MM.1S (cell line): ENCODE measurements at regions not wholly inside any gene's neighbourhood (a gene's known extent, or its start where the extent isn't known, plus 50 kb on each side); places are given as distances from the start of the nearest gene placed in this dataset.

Experiments used
- EZH2 ChIP-seq: fragments of 300-600 bp; sonication (generic); optimal IDR thresholded peaks from 2 replicates; pipeline ENCODE3; 2017; ENCODE audit warnings: low read depth, mild to moderate bottlenecking, antibody characterized with exemption, low read length, mixed read lengths
- TF ChIP-seq, protein P1 (sequence below): fragments of 300-600 bp; sonication (generic); IDR thresholded peaks from 2 replicates; pipeline ENCODE4 v1.5.1; 2016; ENCODE audit warnings: antibody characterized with exemption, low read length, mixed read lengths

DNA sequence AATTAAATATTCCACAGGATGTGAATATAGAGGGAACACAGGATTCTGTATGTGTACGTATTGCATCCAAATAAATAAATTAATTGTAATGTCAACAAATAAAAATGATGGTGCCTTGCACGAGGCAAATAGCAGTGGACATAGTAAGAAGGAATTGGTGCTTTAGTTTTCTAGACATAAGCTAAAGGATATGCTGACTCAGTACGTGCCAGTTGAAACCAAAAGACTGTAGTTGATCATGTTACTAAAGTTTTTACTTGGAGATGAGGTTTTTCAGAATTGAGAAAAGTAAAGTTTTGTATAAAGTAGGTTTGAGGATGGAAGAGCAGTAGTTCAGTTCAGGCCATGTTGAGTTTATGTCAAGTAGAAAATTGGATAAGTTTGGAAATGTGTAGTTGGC lies 807.2 kb downstream of the SLC16A7 start:
- TF ChIP-seq, protein P1, sequence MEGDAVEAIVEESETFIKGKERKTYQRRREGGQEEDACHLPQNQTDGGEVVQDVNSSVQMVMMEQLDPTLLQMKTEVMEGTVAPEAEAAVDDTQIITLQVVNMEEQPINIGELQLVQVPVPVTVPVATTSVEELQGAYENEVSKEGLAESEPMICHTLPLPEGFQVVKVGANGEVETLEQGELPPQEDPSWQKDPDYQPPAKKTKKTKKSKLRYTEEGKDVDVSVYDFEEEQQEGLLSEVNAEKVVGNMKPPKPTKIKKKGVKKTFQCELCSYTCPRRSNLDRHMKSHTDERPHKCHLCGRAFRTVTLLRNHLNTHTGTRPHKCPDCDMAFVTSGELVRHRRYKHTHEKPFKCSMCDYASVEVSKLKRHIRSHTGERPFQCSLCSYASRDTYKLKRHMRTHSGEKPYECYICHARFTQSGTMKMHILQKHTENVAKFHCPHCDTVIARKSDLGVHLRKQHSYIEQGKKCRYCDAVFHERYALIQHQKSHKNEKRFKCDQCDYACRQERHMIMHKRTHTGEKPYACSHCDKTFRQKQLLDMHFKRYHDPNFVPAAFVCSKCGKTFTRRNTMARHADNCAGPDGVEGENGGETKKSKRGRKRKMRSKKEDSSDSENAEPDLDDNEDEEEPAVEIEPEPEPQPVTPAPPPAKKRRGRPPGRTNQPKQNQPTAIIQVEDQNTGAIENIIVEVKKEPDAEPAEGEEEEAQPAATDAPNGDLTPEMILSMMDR: no peak
- no peak for TF ChIP-seq EZH2
